AG20443 (cell line): ENCODE measurements at regions not wholly inside any gene's neighbourhood (a gene's known extent, or its start where the extent isn't known, plus 50 kb on each side); places are given as distances from the start of the nearest gene placed in this dataset.

Experiments
- DNase-seq: peaks from one replicate; pipeline ENCODE4 v3.0.0; 2012; ENCODE audit warnings: low spot score, mixed read lengths

GRCh38 chr5:63323926-63324325 lies 638.3 kb downstream of the HTR1A start:
- DNase-seq = no peak

GRCh38 chr5:63314551-63314950 lies 647.7 kb downstream of the HTR1A start:
- DNase-seq = no peak

- DNase-seq = no peak
Observed at GRCh38 chr5:63310644-63311043, 651.6 kb downstream of the HTR1A start.

- DNase-seq = no peak
Observed at GRCh38 chr5:63306909-63307308, 655.3 kb downstream of the HTR1A start.

- no peak for DNase-seq
Observed at GRCh38 chr5:63293317-63293716, 668.9 kb downstream of the HTR1A start.

- no peak for DNase-seq
Observed at GRCh38 chr5:63286724-63287123, 675.5 kb downstream of the HTR1A start.

GRCh38 chr5:63263411-63263810 lies 684.8 kb downstream of the LRRC70 start:
- DNase-seq = no peak

GRCh38 chr5:63262185-63262981 lies 683.8 kb downstream of the LRRC70 start:
- no peak for DNase-seq

GRCh38 chr5:63261695-63262094 lies 683.1 kb downstream of the LRRC70 start:
- DNase-seq = no peak

- DNase-seq = no peak
Observed at GRCh38 chr5:63255594-63255993, 677.0 kb downstream of the LRRC70 start.

GRCh38 chr5:63250939-63251338 lies 672.3 kb downstream of the LRRC70 start:
- DNase-seq = no peak

- DNase-seq = no peak
Observed at GRCh38 chr5:63249960-63250359, 671.3 kb downstream of the LRRC70 start.

- no peak for DNase-seq
Observed at GRCh38 chr5:63247651-63248050, 669.0 kb downstream of the LRRC70 start.

GRCh38 chr5:63245271-63245670 lies 666.7 kb downstream of the LRRC70 start:
- DNase-seq = no peak

- no peak for DNase-seq
Observed at GRCh38 chr5:63240063-63240755, 661.6 kb downstream of the LRRC70 start.

GRCh38 chr5:63233911-63234310 lies 655.3 kb downstream of the LRRC70 start:
- DNase-seq = no peak

- no peak for DNase-seq
Observed at GRCh38 chr5:63233361-63233760, 654.7 kb downstream of the LRRC70 start.

GRCh38 chr5:63230754-63231153 lies 652.1 kb downstream of the LRRC70 start:
- DNase-seq = no peak

GRCh38 chr5:63228154-63228553 lies 649.5 kb downstream of the LRRC70 start:
- DNase-seq = no peak

GRCh38 chr5:63220244-63220643 lies 641.6 kb downstream of the LRRC70 start:
- DNase-seq = no peak

- DNase-seq = no peak
Observed at GRCh38 chr5:63217422-63217821, 638.8 kb downstream of the LRRC70 start.

GRCh38 chr5:63213256-63213655 lies 634.6 kb downstream of the LRRC70 start:
- DNase-seq = no peak

- DNase-seq = no peak
Observed at GRCh38 chr5:63211448-63212132, 633.0 kb downstream of the LRRC70 start.
